ENCODE measurements at regions not wholly inside any gene's neighbourhood (a gene's known extent, or its start where the extent isn't known, plus 50 kb on each side); places are given as distances from the start of the nearest gene placed in this dataset.
A peak's percentile ranks its signal among the peaks of the same experiment; 100 is the strongest.

DNA sequence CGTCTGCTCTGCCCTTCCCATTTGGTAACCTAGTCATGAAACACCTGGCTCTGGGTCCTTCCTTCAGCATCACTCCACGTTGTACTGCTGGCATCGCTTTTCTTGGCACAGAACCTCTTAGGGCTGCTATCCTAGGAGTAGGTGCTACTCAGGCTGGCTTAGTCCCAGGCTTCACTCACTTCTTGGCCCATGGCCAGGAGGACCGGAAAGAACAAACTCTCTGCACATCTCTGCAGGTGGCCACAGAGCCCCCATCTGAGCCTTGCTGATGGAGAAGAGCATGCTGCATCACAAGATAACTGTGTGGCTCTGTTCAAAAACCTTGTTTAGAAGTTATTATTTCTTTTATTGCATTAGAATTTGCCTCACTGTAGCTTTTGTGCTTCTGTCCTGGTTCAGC is 447.2 kb upstream of the TNP1 start:
- no peak for DNase-seq (ENCODE audit: low spot score)

DNA sequence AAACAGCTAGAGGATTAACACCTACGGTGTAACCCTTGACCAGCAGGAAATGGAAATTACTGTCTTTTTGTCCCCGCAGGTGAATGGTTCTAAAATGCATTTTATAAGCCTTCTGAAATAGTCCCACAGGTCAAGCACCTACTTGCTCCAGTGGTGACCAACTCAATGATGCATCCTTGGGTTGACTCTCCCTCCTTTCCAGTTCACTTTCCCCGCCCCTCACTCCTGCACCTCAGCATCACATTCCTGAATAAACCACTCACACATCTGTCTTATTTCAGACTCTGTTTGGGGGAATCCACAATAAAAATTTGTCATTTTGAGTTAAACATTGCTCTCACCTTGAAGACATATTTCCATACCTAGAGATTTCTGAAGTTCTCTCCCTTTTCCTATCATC is 446.0 kb upstream of the TNP1 start:
- DNase-seq (ENCODE audit: low spot score), result no peak

DNA sequence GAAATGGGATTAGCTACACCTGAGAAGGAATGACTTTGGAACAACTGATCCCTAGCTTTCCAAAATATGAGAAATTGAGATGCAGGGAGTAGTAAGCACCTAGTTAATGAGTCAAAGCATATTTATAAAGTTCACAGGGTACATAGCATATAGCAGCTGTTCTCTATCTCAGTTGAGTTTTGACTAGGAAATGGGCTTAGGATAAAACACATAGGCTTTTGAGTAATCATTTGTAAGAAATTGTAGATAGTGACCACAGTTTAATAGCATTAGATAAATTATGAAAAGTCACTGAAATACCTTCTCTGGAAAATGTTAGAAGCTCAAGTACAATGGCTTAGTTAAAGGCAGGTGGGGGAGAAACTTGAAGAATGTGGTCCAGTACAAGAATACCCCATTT is 444.7 kb upstream of the TNP1 start:
- DNase-seq (ENCODE audit: low spot score), result no peak

DNA sequence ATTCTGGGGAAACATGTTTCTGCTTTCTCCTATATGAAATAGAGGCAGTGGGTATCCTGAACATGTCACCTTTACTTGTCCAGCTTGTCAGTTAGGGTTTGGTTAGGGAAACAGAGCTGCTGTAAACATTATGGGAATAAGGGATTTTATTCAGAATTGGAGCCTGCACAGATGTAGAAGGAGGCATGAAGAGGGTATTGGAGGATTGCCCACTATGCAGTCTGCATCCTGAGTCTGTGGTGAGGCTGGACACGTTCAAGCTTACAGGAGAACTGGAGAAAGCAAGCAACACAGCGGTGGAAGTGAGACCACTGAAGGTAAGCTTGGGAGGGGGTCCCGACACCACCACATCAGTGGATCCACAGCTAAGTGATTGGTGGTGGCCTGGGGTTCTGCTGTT is 443.0 kb upstream of the TNP1 start:
- DNase-seq (ENCODE audit: low spot score), result no peak

GRCh38 chr2:217301142-217301925 is 441.5 kb upstream of the TNP1 start:
- DNase-seq (ENCODE audit: low spot score), result no peak

DNA sequence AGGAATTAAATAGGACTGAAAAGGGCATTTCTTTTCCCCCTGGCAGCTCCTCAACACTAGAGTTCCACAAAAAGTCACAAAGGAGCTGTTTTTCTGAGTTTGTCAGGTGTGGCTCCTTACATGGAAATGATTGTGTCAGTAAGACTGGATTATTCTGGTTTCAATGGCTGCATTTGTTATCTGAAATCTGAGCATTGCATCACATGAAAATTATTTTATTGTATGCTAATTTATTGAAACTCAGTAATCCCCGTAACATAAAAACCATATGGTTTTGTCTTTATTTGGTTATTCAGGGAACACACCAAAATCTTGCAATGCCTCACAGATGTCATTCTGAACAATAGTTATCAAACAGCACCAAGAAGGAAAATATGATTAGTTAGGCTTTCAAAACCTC is 439.7 kb upstream of the TNP1 start:
- no peak for DNase-seq (ENCODE audit: low spot score)

DNA sequence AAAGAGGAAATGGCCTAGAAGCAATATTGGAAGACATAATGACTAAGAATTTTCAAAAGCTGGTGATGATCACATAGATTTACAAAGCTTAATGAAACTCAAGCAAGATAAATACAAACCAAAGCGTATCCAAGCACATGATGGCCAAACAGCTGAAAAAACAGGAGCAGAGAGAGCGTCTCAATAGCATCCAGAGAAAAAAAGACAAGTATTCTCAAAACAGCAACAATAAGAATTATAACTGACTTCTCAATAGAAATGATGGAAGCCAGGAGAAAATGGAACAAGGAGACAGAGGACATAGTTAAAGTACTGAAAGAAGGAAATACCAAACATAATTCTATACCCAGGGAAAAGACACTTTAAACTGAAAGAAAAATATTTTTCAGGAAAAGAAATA is 437.2 kb upstream of the TNP1 start:
- DNase-seq (ENCODE audit: low spot score), result no peak

- no peak for DNase-seq (ENCODE audit: low spot score)
These were observed 435.0 kb upstream of the TNP1 start for GRCh38 chr2:217294818-217295217.

DNA sequence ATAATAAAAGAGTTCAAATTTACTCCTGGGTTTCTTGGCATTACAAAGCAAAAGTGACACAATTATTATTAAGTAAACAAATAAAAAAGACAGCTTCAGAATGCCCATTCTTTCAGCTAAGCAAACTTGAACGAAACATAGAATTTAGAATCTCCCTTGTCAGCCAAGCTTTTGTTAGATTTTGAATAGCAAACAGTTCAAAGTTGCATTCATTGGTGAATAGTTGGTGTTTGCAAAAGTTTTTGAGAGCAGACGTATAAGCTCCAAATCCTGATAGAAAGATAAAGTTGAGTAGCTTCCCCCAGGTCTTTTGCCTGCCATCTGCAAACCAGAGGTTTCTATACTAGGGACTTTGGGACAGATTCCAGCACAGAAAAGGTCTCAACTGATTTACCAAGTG is 434.3 kb upstream of the TNP1 start:
- no peak for DNase-seq (ENCODE audit: low spot score)

DNA sequence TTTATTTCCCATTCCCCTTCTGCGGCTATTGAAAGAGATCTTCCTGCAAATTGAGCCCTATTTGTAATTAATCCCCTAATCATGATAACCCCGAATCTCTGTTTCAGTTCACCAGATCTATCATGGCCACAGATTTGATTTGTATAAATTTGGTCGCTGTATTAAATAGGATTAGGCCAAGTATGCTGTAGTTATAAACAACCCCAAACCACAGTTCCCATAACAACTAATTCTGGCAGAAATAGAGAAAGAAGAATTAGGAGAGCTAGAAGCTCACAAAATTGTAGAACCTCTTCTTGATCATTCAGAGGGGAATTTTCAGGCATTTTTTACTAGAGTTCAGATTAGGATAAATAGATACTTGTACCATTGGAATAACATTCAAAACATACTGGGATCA is 433.7 kb upstream of the TNP1 start:
- no peak for DNase-seq (ENCODE audit: low spot score)

- DNase-seq (ENCODE audit: low spot score), result no peak
These were observed 433.2 kb upstream of the TNP1 start for GRCh38 chr2:217293046-217293445.

- peak; percentile 22 for DNase-seq (ENCODE audit: low spot score)
These were observed 431.4 kb upstream of the TNP1 start for GRCh38 chr2:217291259-217291658.

GRCh38 chr2:217290467-217290866 is 430.6 kb upstream of the TNP1 start:
- no peak for DNase-seq (ENCODE audit: low spot score)

GRCh38 chr2:217289907-217290280 is 430.0 kb upstream of the TNP1 start:
- DNase-seq (ENCODE audit: low spot score), result peak; percentile 21

- DNase-seq (ENCODE audit: low spot score), result no peak
These were observed 429.5 kb upstream of the TNP1 start for GRCh38 chr2:217289177-217289906.

GRCh38 chr2:217288472-217289063 is 428.7 kb upstream of the TNP1 start:
- DNase-seq (ENCODE audit: low spot score), result no peak

DNA sequence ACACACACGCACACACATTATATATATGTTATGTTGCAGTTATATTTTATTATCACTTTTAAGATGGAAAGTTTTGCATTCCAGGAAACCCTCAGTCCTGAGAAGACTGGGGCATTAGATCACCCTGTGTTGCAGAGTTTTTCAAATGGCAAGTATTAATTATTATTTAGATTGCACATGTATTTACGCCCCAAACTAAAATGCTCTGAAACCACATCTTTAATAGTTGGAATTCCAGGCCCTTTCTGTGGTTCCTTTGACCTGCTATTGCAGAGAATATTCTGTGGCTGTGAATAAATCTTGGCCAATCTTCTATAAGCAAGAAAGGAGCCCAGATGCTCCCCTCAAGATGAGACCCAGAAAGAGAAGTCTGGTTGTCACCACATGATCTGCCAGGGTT is 427.0 kb upstream of the TNP1 start:
- DNase-seq (ENCODE audit: low spot score), result no peak

GRCh38 chr2:217285926-217286325 is 426.1 kb upstream of the TNP1 start:
- DNase-seq (ENCODE audit: low spot score), result no peak

GRCh38 chr2:217283460-217283859 is 423.6 kb upstream of the TNP1 start:
- no peak for DNase-seq (ENCODE audit: low spot score)

DNA sequence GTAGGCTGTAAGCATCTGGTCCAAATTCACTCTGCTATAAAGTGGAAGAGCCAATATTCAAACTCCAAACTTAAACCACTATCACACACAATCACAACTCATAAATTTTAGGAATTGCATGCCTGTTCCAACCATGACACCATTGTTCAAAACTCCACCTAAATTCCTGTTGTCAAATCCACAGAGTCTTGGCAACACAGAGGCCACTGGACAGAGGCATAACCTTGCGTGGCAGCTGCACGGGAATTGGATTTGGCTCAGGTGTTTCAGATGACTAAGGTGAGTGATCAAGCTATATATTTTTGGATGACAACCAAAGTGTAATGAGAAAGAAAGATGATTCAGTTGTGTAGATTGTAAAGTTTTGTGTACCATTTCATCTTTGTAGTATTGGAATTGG is 422.7 kb upstream of the TNP1 start:
- DNase-seq (ENCODE audit: low spot score), result no peak

DNA sequence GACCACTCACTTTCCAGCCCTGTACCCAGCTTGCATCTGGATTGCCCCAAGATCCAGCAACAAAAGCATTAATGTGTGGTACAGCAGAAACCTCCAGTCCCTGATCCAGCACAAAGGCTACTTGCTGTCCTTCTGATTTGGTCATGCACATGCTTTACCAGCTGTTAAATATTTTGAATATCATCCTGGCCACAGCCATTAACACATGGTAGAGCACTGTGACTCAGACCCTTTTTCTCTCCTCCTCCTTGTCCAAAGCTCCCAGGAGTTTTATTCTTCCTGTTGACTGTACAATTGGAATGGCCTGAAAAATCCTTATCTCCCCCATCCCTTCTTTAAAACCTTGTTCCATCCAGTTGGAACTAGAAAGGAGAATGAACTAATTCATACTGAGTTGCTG is 419.7 kb upstream of the TNP1 start:
- no peak for DNase-seq (ENCODE audit: low spot score)

GRCh38 chr2:217279140-217279539 is 419.3 kb upstream of the TNP1 start:
- no peak for DNase-seq (ENCODE audit: low spot score)

All from HT-29 (cell line).